ENCODE measurements at regions not wholly inside any gene's neighbourhood (a gene's known extent, or its start where the extent isn't known, plus 50 kb on each side); places are given as distances from the start of the nearest gene placed in this dataset.
"Not testable (repeated sequence)": the region's sequence is repeated elsewhere in the genome, so short reads cannot be mapped to it uniquely, and the experiment has no call there.

GRCh38 chr4:54402880-54403480 is 173.9 kb downstream of the PDGFRA start:
- intact Hi-C loops (cut with DNase I) = no loop called here
- DNase-seq = peak in 3 of 10 donors; percentile 9 to 68 (median 65)

GRCh38 chr4:54403700-54404453 is 174.8 kb downstream of the PDGFRA start:
- no peak for DNase-seq
- intact Hi-C loops (cut with DNase I) = no loop called here

GRCh38 chr4:54409270-54409817 is 180.3 kb downstream of the PDGFRA start:
- intact Hi-C loops (cut with DNase I); DNase-seq: not testable (repeated sequence)

GRCh38 chr4:54414545-54414944 is 185.5 kb downstream of the PDGFRA start:
- no peak for DNase-seq
- intact Hi-C loops (cut with DNase I) = no loop called here

GRCh38 chr4:54417476-54417875 is 188.4 kb downstream of the PDGFRA start:
- no peak for DNase-seq
- intact Hi-C loops (cut with DNase I) = no loop called here

GRCh38 chr4:54418468-54418867 is 189.4 kb downstream of the PDGFRA start:
- no peak for DNase-seq
- intact Hi-C loops (cut with DNase I) = no loop called here

GRCh38 chr4:54423066-54423465 is 194.0 kb downstream of the PDGFRA start:
- DNase-seq = no peak
- intact Hi-C loops (cut with DNase I) = no loop called here

- no peak for DNase-seq
- intact Hi-C loops (cut with DNase I) = no loop called here
Measured at GRCh38 chr4:54427826-54428225, 198.7 kb downstream of the PDGFRA start.

GRCh38 chr4:54428940-54429339 is 199.8 kb downstream of the PDGFRA start:
- intact Hi-C loops (cut with DNase I) = no loop called here

GRCh38 chr4:54433686-54434085 is 204.6 kb downstream of the PDGFRA start:
- intact Hi-C loops (cut with DNase I) = loop anchor here (2.0 kb wide), 1 partner anchor 111 kb away; no protein-coding TSS in a partner anchor
- DNase-seq = peak in 1 of 10 donors; percentile 13

More at GRCh38 chr4:54428940-54429339, 199.8 kb downstream of the PDGFRA start:
- no peak for DNase-seq

- DNase-seq = peak in 3 of 10 donors; percentile 3 to 58 (median 17)
- intact Hi-C loops (cut with DNase I) = loop anchor here (1.0 to 2.0 kb wide), 2 partner anchors 55 to 117 kb away; no protein-coding TSS in a partner anchor
Measured at GRCh38 chr4:54439831-54440243, 210.7 kb downstream of the PDGFRA start.

- DNase-seq = peak in 4 of 10 donors; percentile 8 to 39 (median 20)
- intact Hi-C loops (cut with DNase I) = loop anchor here (1.0 to 2.0 kb wide), 2 partner anchors 56 to 117 kb away; no protein-coding TSS in a partner anchor
Measured at GRCh38 chr4:54440394-54441136, 211.5 kb downstream of the PDGFRA start.

- intact Hi-C loops (cut with DNase I) = no loop called here
Measured at GRCh38 chr4:54445866-54446265, 211.9 kb upstream of the KIT start.

GRCh38 chr4:54446581-54446980 is 211.2 kb upstream of the KIT start:
- no peak for DNase-seq
- intact Hi-C loops (cut with DNase I) = no loop called here

More at GRCh38 chr4:54445866-54446265, 211.9 kb upstream of the KIT start:
- no peak for DNase-seq

- intact Hi-C loops (cut with DNase I) = no loop called here
- no peak for DNase-seq
Measured at GRCh38 chr4:54447304-54447703, 210.5 kb upstream of the KIT start.

- DNase-seq = no peak
Measured at GRCh38 chr4:54449999-54450398, 207.8 kb upstream of the KIT start.

GRCh38 chr4:54466960-54467359 is 190.8 kb upstream of the KIT start:
- DNase-seq; intact Hi-C loops (cut with DNase I): not testable (repeated sequence)

More at GRCh38 chr4:54449999-54450398, 207.8 kb upstream of the KIT start:
- intact Hi-C loops (cut with DNase I) = no loop called here

- intact Hi-C loops (cut with DNase I) = no loop called here
- DNase-seq = no peak
Measured at GRCh38 chr4:54473077-54473545, 184.6 kb upstream of the KIT start.

- intact Hi-C loops (cut with DNase I) = no loop called here
- no peak for DNase-seq
Measured at GRCh38 chr4:54473798-54474197, 184.0 kb upstream of the KIT start.

GRCh38 chr4:54475546-54475945 is 182.2 kb upstream of the KIT start:
- intact Hi-C loops (cut with DNase I) = no loop called here
- DNase-seq = no peak
